Fibroblast of lung (primary cell): ENCODE measurements at regions not wholly inside any gene's neighbourhood (a gene's known extent, or its start where the extent isn't known, plus 50 kb on each side); places are given as distances from the start of the nearest gene placed in this dataset.

ENCODE experiments used
- DNase-seq, 2 donors: peaks; one replicate each; pipeline versions ENCODE4 v3.0.0 to v3.0.0-alpha.2; 2010; ENCODE audit warnings: low read depth in 2 of 2
- H2AFZ ChIP-seq: 2 replicates; pipeline ENCODE4 v1.5.1; 2012; ENCODE audit warnings: low read length, control low read depth, inconsistent platforms
- H3K27ac ChIP-seq: 2 replicates; pipeline ENCODE4 v1.5.1; 2011; ENCODE audit warnings: low read length, control low read depth; ENCODE audit not compliant: insufficient read depth
- H3K27me3 ChIP-seq: 2 replicates; pipeline ENCODE4 v1.5.1; 2011; ENCODE audit warnings: mild to moderate bottlenecking, low read length; ENCODE audit not compliant: control insufficient read depth, insufficient read depth
- H3K36me3 ChIP-seq: 2 replicates; pipeline ENCODE4 v1.5.1; 2011; ENCODE audit warnings: low read length; ENCODE audit not compliant: control insufficient read depth, insufficient read depth
- H3K4me1 ChIP-seq: 2 replicates; pipeline ENCODE4 v1.5.1; 2011; ENCODE audit warnings: low read length; ENCODE audit not compliant: control insufficient read depth, insufficient read depth; ENCODE audit errors: extremely low read depth
- H3K4me2 ChIP-seq: 2 replicates; pipeline ENCODE4 v1.5.1; 2011; ENCODE audit warnings: low read length, control low read depth; ENCODE audit not compliant: insufficient read depth; ENCODE audit errors: extremely low read depth
- H3K4me3 ChIP-seq, 4 experiments: fragments of 200-600 bp in 1 of 4; sonication (generic) in 1 of 4; replicated peaks in 1 of 4; 2 replicates each; pipeline ENCODE4 v1.5.1; 2011 to 2016; ENCODE audit warnings: low read length in 4 of 4, low read depth in 3 of 4, mild to moderate bottlenecking in 3 of 4, control low read depth in 2 of 4, inconsistent platforms in 1 of 4, mixed read lengths in 1 of 4; ENCODE audit not compliant: insufficient read depth in 1 of 4; ENCODE audit errors: control extremely low read depth in 1 of 4
- H3K79me2 ChIP-seq: 2 replicates; pipeline ENCODE4 v1.5.1; 2012; ENCODE audit warnings: mild to moderate bottlenecking, low read length, inconsistent platforms; ENCODE audit not compliant: control insufficient read depth, insufficient read depth
- H3K9ac ChIP-seq: 2 replicates; pipeline ENCODE4 v1.5.1; 2011; ENCODE audit warnings: mild to moderate bottlenecking, low read length, control low read depth; ENCODE audit not compliant: insufficient read depth
- H3K9me3 ChIP-seq: 2 replicates; pipeline ENCODE4 v1.5.1; 2012; ENCODE audit warnings: low read depth, low read length; ENCODE audit not compliant: control insufficient read depth, insufficient read depth
- H4K20me1 ChIP-seq: 2 replicates; pipeline ENCODE4 v1.5.1; 2011; ENCODE audit warnings: low read length; ENCODE audit not compliant: control insufficient read depth, insufficient read depth; ENCODE audit errors: extremely low read depth
- EZH2 ChIP-seq: IDR thresholded peaks from 2 replicates; pipeline ENCODE4 v1.5.1; 2012; ENCODE audit warnings: low read length, control low read depth, mild to moderate bottlenecking; ENCODE audit errors: missing control alignments
- TF ChIP-seq, protein P1 (sequence below), 2 donors: IDR thresholded peaks in 1 of 2; conservative IDR thresholded peaks in 1 of 2; 1 replicate in 1 of 2; 2 replicates in 1 of 2; pipeline ENCODE4 v1.5.1; 2011 to 2012; ENCODE audit warnings: low read length in 2 of 2, control low read depth in 1 of 2, inconsistent platforms in 1 of 2, low read depth in 1 of 2, mild to moderate bottlenecking in 1 of 2

DNA sequence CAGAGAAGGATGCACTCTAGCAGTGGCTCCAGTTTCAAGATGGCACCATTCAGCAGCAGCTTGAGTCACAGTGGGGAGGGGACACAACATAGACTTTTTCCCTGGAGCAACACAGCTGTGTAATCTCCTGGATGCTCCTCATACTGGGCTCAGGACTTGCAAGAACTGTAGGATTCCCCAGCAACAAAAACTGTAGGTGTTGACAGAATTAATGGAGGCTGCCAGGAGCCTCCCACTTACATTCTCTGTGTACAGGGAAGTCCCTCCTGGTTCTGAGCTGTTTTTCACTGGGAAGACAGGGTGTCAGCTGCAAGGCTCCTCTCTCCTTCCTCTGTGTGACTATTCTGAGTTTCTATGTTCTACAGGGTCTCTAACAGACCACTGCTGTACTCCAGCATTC lies 217.9 kb downstream of the KIF21A start:
- Histone ChIP-seq H3K9ac (no peak overlapping the region), H3K4me3 (no peak overlapping the region), H4K20me1 (no peaks in the 10 kb centered on the region), H2AFZ (no peak overlapping the region), H3K36me3 (no peaks in the 10 kb centered on the region), H3K27ac (no peak overlapping the region), H3K27me3 (no peaks in the 10 kb centered on the region), H3K79me2 (no peaks in the 10 kb centered on the region), H3K9me3 (no peaks in the 10 kb centered on the region), H3K4me2 (no peak overlapping the region), H3K4me1 (no peaks in the 10 kb centered on the region)
- DNase-seq = peak in 1 of 2 donors; percentile 19
- TF ChIP-seq EZH2 = no peak
- TF ChIP-seq, protein P1, sequence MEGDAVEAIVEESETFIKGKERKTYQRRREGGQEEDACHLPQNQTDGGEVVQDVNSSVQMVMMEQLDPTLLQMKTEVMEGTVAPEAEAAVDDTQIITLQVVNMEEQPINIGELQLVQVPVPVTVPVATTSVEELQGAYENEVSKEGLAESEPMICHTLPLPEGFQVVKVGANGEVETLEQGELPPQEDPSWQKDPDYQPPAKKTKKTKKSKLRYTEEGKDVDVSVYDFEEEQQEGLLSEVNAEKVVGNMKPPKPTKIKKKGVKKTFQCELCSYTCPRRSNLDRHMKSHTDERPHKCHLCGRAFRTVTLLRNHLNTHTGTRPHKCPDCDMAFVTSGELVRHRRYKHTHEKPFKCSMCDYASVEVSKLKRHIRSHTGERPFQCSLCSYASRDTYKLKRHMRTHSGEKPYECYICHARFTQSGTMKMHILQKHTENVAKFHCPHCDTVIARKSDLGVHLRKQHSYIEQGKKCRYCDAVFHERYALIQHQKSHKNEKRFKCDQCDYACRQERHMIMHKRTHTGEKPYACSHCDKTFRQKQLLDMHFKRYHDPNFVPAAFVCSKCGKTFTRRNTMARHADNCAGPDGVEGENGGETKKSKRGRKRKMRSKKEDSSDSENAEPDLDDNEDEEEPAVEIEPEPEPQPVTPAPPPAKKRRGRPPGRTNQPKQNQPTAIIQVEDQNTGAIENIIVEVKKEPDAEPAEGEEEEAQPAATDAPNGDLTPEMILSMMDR (conservative IDR thresholded peaks at IDR 0.05 in 1 of 2, IDR thresholded peaks at IDR 0.05 in 1 of 2; ENCODE audit: low read depth in 1 of 2, low read length in 2 of 2) = no peak

DNA sequence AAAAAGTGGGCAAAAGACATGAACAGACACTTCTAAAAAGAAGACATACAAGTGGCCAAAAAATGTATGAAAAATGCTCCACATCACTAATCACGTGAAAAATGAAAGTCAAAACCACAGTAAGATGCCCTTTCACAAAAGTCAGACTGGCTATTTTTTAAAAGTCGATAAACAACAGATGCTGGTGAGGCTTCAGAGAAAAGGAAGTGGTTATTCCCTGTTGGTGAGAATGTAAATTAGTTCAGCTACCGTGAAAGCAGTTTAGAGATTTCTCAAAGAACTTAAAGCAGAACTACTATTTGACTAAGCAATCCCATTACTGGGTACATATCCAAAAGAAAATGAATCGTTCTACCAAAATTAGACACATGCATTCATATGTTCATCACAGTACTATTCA lies 237.0 kb downstream of the KIF21A start:
- Histone ChIP-seq H3K79me2 (no peaks in the 10 kb centered on the region), H3K27me3 (no peaks in the 10 kb centered on the region), H3K4me3 (no peak overlapping the region), H3K9ac (no peak overlapping the region), H3K36me3 (no peaks in the 10 kb centered on the region), H2AFZ (no peak overlapping the region), H4K20me1 (no peaks in the 10 kb centered on the region), H3K9me3 (no peaks in the 10 kb centered on the region), H3K4me1 (no peaks in the 10 kb centered on the region), H3K4me2 (no peak overlapping the region), H3K27ac (no peak overlapping the region)
- TF ChIP-seq EZH2 = no peak
- TF ChIP-seq, protein P1 (conservative IDR thresholded peaks at IDR 0.05 in 1 of 2, IDR thresholded peaks at IDR 0.05 in 1 of 2; ENCODE audit: low read depth in 1 of 2, low read length in 2 of 2) = no peak
- no peak for DNase-seq

DNA sequence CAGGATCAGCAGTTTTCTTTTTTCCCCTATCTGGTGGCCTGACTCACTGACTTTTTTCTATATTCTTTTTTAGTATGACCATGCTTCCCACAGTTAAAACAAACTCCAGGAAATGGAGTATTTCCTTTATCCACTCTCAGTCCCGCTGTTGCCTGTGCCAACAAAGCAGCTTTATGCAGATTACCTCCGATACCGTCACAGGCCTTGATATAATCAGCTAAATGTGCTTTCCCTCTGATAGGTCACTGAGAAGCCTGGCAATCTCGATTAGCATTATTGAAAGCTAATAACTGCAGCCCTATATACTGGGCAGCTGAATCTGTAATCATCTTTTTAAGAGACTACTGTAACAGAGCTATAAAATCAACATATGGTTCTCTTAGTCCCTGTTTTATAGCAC lies 243.6 kb downstream of the KIF21A start:
- H3K36me3 ChIP-seq = no peaks in the 10 kb centered on the region
- no peak overlapping the region for H3K4me2 ChIP-seq
- H3K27ac ChIP-seq = no peak overlapping the region
- H3K79me2 ChIP-seq = no peaks in the 10 kb centered on the region
- no peak overlapping the region for H3K4me3 ChIP-seq
- H3K27me3 ChIP-seq = no peaks in the 10 kb centered on the region
- TF ChIP-seq, protein P1 (conservative IDR thresholded peaks at IDR 0.05 in 1 of 2, IDR thresholded peaks at IDR 0.05 in 1 of 2; ENCODE audit: low read depth in 1 of 2, low read length in 2 of 2) = no peak
- TF ChIP-seq EZH2 = no peak
- H3K9me3 ChIP-seq = no peaks in the 10 kb centered on the region
- DNase-seq = peak in 1 of 2 donors; percentile 56
- H2AFZ ChIP-seq = no peak overlapping the region
- no peaks in the 10 kb centered on the region for H4K20me1 ChIP-seq
- H3K9ac ChIP-seq = no peak overlapping the region
- no peaks in the 10 kb centered on the region for H3K4me1 ChIP-seq
